ENCODE measurements at regions not wholly inside any gene's neighbourhood (a gene's known extent, or its start where the extent isn't known, plus 50 kb on each side); places are given as distances from the start of the nearest gene placed in this dataset.
"Not testable (repeated sequence)": the region's sequence is repeated elsewhere in the genome, so short reads cannot be mapped to it uniquely, and the experiment has no call there.

DNA sequence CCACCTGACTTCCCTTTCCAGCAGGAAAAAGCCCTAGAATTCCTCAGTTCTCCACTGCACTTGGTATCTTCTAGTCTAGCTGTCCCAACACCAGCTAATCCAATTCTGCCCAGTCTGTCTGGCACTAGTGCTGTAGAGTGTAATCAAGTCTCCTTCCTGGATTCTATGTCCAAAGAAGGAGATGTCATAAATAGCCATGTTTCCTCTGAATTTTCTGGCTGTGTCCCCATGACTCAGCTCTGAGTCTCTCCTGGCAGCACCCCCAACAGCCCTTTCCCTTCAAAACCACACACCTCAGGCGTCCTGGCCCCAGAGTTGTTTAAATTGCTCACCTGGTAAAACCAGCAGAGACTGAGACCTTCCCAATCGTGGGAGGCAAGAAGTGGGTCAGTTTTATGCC lies 197.2 kb downstream of the GRXCR1 start:
- DNase-seq: no peak

DNA sequence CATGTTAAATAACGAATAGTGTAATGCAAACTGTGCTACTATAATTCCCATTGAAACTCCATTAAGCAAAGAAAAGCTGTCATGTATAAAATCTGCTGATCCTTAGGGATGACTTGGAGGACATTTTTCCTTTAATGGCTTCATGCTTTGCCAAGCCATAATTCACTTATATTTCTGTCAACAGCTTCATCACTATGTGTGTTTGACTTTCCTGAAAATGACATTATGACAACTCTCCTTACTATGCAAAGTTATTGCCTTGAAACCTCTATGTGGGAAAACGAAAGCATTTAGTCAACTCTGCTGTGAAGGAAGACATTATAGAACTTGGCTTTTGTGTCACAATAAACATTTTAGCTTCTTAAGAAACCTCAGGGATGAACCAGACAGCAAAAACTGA lies 210.5 kb downstream of the GRXCR1 start:
- DNase-seq: no peak

DNA sequence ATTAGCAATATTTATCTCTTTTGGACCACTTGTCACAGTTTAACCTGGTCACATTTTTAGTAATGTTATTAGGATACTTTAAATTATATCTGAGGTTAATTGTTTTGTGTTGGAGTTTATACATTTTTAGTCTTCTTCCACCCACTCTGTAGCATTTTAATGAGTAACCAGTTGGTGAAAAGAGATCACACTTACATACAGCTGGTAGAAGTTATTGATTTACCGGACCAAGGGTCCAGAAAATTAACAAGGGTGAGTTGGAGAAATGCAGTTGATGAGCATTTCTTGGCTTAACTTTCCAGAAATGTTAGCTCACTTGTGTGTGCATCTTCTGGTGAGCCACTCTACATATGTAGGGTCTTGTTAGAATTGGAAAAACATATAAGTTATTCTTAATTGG lies 219.6 kb downstream of the GRXCR1 start:
- DNase-seq: peak; percentile 10

DNA sequence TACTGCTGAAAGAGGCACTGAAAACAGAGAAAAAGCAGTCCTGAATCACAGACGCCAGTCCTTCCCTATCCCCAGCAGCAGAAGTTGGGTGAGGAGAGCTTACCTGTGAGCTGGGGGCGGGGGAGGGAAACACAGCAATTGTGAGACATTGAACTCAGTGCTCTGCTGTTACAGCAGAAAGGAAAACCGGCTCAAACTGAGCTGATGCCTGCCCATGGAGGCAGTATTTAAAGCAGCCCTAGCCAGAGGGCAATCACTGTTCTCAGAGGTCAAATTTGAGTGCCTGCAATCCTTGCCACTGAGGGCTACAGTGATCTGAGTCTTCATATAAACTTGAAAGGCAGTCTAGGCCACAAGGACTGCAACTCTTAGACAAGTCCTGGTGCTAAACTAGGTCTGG lies 220.7 kb downstream of the GRXCR1 start:
- no peak for DNase-seq

DNA sequence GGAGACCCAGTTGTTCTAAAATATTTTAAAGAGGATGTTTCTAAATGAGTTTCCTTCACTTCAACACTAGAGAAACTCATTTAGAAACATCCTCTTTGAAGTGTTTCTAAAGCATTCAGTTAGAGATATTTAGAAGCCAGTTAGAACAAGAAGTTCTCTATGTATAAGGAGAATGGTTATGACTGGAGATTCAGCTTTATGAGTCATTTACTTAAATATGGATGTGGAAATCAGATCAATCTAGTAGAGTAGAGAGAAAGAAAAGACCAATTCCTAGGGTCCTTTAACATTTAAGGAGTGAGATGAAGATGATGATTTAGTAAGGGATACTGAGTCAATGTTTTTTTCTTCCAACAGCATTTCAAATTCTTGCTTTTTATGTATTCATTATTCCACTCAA lies 234.1 kb downstream of the GRXCR1 start:
- no peak for DNase-seq

DNA sequence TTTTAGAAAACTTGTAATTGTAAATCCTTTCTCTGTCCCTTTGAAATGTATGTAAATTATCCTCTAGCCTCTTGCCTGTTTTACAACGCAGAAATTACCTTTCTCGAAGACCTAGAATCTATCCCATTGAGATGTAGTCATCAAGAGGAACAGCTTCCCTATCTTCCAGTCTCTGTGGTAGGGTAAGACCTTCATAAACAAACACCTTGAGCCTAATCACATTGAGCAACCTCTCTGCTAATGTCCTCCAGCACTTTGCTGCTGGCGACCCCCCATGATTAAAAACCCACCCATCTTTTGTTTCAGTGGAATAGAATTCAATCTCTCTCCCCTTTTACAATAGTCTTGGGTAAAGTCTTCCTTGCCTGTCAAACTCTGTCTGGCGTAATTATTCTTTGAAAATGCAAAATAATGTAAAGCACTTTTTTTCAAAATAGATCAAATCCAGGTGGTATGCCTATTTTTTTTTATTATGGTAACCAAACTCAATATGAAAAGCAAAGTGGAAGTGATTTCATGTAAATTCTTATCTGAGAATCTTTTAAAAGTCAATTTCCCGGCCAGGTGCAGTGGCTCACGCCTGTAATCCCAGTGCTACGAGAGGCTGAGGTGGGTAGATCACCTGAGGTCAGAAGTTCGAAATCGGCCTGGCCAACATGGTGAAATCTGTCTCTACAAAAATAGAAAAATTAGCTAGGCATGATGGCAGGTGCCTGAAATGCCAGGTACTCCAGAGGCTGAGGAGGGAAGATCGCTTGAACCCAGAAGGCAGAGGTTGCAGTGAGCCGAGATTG lies 237.9 kb downstream of the GRXCR1 start:
- no peak for DNase-seq

DNA sequence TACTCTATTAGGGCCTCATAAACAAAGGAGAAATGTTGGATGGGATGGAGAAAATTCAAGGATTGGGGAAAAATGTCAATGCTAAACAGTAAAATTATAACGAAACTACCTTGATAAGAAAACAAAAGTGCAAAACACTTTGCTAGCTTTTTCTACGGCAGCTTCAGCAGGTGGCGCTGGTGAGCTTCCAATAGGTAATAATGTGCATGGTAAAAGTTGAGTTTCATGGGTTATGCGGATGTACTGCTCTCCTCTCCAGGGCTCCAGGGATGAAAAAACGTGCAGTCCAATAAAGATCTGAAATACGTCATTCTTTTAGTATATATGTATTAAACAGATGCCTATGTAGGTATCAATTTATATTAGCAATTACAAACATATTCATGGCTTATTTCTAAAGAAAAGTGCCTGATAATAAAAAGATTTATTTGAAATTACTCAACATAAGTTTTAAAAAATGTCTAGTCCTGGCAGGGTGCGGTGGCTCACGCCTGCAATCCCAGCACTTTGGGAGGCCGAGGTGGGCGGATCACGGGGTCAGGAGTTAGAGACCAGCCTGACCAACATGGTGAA lies 239.6 kb downstream of the GRXCR1 start:
- peak; percentile 62 for DNase-seq

DNA sequence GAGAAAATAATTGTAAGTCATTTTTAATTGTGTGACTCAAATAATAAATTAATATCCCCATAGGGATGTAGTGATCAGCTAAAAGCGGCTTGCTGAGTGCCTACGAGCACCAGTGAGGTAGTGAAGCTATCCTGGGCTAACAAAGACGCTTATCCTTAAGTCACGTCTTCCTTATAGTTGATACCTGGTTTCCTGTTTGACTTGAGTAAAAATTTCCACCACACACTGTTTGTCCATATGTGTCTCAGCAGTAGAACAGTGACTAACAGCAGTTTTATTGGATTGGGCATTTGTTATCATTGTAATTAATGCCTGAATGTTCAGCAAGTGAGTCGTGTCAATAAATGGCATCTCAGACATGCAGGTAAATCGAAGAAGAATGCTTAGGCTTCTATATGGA lies 241.1 kb downstream of the GRXCR1 start:
- no peak for DNase-seq

DNA sequence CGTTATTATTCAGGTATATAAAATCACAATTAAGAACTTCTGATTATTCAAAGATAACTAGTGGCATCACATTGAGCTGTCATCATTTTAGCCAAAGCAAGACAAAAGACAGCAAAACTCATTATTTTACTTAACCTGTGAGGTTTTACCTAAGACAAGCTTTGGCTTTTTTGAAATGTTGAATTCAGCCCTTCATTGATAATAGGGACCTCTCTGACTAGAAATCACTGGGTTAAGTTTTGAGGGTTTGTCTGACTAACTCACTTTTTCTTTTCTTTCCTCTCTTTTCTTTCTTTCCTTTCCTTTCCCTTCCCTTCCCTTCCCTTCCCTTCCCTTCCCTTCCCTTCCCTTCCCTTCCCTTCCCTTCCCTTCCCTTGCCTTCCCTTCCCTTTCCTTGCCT lies 244.2 kb downstream of the GRXCR1 start:
- no peak for DNase-seq

DNA sequence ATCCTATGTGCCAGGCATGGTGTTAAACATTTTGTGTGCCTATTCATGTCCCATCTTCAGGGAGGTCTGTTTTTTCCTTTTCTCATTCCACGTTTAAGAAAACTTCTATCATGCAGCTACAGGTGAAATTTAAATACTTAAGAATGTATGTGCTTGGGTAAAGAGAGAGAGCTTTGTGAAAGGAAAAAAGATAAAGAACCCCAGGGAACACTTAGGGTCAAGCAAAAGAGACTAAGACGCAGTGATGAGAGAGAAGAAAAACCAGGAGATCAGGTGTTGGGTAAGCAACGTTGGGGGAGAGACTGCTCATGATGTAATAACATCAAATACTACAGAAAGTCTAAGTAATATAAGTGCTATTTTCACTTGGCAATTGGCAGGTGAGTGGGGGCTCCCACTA lies 253.7 kb downstream of the GRXCR1 start:
- DNase-seq: no peak

DNA sequence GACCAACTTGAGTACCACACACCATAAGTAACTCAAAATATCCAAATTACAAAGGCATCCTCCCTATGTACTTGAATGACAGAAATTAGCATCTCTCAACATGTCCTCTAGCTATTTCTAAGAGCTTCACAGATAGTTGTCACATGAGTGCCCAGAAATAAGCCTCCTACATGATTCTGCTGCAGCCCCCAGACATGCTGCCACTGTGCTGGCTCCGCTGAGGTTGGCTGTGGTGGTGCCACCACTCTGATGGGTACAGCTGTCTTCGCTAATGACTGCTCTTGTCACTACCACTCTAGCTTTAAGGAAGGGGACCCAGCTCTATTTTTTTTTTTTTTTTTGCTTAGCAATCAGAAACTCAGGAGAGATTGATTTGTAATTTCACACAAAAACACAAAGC lies 256.0 kb downstream of the GRXCR1 start:
- no peak for DNase-seq

DNA sequence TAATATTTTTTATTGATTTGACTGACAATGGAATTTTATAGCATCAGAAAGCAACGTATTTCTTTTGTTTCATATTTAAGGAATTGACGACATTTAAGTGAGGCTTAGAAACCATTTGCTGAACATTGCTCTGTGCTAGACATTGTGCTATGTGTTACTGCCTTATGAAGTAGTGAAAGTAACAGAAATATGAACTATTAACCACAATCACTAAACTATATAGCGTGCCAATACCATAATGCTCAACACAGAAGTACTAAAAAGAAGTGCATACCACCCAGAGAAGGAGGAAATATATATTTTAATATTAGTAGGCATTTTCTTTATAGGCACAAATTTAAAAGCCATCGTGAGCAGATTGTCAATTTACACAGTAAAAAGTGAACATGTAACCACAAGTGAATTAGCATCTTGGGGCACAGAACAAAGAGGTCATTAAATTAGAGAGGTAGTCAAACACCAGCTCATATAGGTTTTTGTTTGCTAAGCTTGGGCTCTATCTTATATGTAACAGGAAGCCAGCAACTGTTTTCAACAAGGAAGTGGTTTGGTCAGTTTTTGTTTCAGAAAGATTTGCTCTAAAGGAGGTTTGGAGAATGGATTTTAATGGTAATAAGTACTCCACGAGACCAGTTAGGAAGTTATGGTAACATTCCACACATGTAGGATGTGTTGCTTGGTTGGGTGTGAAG lies 270.7 kb downstream of the GRXCR1 start:
- no peak for DNase-seq

DNA sequence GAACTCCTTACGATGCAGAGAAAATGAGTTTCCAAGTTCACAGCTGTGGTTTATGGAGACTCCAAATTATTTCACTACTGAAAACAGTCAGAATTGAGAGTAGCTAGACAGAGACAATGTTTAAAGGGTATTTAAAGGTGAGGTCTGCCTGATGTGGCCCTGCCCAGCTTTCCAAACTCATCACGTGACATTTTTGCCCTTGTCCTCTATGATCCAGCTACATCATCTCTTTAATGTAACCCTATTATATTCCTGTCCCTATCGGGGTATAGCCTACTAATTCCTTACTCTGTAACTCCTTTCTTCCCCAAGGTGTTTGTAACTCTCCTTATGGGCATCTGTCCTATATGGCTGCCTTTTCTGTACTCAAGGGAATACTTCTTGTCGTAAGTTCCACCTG lies 297.2 kb downstream of the GRXCR1 start:
- no peak for DNase-seq

DNA sequence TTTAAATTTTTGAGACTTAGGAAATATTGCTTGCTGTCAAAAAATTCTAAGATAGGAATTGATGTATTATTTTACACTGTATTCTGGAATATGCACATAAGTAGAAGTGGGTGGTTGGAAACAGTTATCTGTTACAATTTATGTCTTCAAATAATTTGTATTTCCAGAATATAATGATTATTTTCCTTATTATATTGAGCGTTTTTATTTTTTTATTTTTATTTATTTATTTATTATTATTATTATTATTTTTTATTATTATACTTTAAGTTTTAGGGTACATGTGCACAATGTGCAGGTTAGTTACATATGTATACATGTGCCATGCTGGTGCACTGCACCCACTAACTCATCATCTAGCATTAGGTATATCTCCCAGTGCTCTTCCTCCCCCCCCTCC lies 320.1 kb downstream of the GRXCR1 start:
- DNase-seq: not testable (repeated sequence)

DNA sequence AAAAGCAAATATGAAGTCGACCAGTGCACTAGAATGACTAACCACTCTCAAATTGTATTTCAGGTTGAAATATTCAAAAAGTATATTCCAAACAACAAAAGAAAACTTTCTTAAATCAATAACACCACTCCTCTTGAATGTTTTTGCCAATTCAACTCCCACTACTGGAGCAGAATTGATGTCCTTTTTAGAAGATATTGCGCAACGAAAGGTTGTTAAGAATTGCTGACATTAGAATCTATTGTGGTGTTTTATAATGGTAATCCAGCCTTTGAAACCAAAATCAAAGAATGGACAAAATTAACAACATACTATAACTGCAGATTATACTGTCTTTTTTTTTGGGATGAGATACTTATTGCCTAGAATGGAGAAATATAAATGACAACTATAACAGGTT lies 331.3 kb downstream of the GRXCR1 start:
- no peak for DNase-seq

DNA sequence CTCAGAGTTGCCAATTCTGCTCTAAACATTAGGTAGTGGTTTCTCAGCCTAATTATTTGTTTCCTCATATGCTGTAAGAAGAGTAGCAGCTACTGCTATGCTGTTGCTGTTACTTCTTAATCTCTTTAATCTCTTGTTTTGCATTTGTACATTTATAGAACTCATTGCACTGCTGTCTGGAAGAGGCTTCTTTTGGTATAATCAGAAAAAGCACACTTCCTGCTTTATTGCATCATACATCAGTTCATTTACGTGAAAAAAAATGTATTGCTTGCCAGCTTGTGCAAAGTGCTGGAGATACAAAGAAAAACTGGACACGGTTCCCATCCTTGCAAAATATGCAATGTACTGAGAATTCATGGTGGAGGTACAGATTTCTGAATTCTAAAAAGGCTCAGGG lies 332.0 kb downstream of the GRXCR1 start:
- DNase-seq: no peak

DNA sequence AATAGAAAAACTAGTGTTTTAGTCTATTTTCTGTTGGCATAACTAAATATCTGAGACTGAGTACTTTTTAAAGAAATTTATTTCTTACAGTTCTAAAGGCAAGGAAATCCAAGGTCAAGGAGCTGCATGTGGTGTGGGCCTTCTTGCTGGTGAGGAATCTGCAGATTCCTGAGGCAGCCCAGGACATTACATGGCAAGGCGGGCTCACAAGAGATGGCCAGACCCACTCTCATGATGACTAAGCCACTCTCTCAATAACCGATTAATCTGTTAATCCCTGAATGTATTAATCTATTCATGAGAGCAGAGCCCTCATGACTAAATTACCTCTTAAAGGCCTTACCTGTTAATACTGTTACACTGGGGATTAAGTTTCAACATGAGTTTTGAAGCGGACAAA lies 340.8 kb downstream of the GRXCR1 start:
- DNase-seq: no peak

DNA sequence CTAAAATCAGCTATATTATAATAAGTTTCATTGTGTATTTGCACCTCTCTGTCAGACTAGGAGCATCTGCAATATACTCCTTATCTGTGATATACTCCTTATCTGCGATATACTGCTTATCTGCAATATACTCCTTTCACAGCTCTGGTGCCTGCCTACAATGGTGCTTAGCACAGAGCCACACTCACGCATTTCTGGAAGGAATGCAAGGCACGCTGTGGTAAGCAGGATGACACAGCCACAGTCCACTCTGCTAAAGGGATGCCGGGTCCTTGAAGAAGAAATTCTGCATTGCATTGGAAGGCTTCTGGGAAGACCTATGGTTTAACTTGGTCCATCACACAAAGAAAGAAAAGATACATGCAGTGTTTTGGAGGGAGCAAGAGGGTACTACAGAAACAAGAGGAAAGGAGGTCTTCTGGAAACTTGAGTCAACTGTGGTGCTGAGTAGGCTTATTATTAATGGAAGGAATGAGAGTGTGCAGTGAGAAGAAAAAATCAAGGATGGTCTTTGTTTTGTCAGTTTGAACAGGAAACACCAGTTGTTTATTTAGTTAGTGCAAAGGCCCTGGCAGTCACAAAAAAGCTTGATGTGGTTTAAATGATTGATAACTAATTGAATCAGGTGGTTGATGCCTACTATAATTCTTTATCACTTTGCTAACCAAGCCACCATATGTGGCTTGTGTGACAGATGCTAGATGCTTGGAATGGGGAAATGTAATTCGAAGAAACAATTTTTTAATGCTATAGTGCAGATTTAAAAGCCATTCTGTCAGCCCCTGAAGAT lies 342.3 kb downstream of the GRXCR1 start:
- no peak for DNase-seq

DNA sequence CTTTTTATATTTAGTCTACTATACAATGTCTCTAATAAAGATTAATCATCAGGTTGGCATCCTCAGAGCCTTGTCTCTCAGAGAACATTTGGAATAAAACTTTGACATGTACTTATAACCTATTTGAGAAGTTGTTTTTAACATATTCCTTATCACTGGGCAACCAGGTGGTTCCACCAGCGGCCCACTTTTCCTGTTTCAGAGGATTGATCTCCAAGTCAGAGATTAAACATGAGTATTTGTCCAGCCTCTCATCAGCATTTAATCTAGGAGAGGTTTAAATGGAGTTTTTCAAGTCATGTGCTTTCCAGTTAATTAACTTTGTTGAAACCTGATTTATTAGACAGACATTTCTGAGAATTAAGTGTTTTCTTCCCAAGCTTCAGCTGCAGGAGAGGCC lies 345.5 kb downstream of the GRXCR1 start:
- peak; percentile 24 for DNase-seq

DNA sequence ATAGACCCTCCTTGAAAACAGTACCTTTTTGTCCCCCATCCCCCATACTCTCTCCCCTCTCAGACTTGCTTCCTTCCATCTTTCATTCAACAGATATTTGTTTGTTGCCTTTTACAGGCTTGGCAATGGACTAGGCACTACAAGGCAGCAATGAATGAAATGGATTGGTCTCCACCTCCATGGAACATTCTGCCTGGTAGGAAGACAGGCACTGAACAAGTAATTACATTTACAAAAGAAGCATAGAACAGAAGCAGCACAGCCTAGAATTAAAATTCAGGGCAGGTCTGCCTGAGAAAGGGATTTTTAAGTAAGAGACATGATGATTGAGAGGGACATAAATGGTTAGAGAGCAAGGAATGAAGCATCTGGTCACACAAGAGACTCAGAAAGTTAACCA lies 346.1 kb downstream of the GRXCR1 start:
- no peak for DNase-seq

DNA sequence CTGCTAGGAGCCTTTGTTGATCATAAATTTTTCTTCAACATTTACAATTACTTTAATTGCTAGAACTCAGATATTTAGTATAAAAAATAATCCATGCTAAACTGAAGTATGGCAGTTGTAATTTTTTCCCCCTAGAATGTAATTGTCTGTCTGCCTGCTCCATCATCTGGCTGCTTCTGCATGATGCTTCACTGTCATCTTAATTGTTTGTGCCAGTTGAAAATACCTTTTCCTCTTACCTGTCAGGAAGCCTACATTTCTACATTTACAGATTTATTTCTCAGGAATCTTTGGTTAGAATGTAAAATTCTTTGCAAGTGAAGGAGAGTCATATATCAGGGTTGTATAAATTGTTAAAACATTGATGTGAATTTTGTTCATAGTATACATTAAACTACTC lies 348.6 kb downstream of the GRXCR1 start:
- DNase-seq: no peak

DNA sequence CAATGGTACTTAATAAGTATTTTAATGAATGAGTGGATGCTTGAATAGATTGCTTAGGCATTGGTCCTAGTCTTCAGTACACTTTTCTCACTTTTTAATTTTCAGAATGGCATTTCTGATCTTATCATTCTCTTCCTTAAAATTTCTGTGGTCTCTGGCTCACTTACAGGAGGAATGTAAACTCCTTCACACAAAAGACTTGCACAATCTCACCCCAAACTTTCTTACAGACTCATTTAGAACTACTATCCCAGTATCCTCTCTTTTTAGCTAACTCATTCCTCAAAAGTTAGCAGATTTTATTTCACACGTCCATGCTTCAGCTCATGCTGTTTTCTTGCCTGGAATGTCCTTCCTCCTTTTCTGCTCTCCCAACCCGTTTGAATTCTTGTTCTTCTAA lies 350.1 kb downstream of the GRXCR1 start:
- DNase-seq: no peak
